ENCODE measurements at regions not wholly inside any gene's neighbourhood (a gene's known extent, or its start where the extent isn't known, plus 50 kb on each side); places are given as distances from the start of the nearest gene placed in this dataset.

DNA sequence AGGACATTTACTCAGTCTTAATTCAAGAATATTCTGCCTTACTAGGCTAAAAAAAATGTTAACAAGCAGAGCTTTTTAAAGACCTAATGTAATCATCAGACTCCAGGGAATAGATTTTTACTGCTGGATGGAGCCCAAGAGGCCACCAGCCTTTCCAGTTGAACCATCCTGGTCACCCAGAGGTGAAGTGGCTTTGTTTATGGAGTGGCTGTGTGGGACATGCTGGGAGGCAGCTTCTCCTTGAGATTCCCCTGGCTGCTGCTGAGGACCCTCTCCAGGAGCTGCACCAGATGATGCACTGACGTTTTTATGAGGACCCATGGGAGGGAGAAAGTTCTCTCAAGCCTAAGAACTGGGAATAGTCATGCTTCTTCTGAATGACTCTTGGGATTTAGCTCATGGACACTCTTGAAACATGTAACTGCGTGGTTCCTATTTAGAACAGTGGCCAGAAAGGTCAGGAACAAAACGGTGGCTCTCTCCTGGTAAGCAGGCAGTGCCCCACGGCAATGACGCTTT lies 205.9 kb upstream of the MIR17HG start:
- H3F3A ChIP-seq (ENCODE audit: control insufficient read depth, insufficient read depth): no peaks in the 10 kb centered on the region
- no peaks in the 10 kb centered on the region for H3K4me1 ChIP-seq (ENCODE audit: control insufficient read depth, low read length)
- H3K36me3 ChIP-seq (ENCODE audit: control insufficient read depth, low read length): no peaks in the 10 kb centered on the region
- H3K9me2 ChIP-seq (replicated peaks; ENCODE audit: control insufficient read depth, low read length): no peaks in the 10 kb centered on the region
- no peak overlapping the region for H3K27ac ChIP-seq (ENCODE audit: low read depth, low read length)
- no peak overlapping the region for H3K4me3 ChIP-seq (ENCODE audit: low read length)
- H4K20me1 ChIP-seq (ENCODE audit: control insufficient read depth, insufficient read depth, low read depth, low read length): no peaks in the 10 kb centered on the region
- no peaks in the 10 kb centered on the region for H3K79me2 ChIP-seq (ENCODE audit: control insufficient read depth, low read length)
- no peak for TF ChIP-seq EZH2phosphoT487 (IDR thresholded peaks at IDR 0.05; ENCODE audit: borderline replicate concordance, low read length)
- TF ChIP-seq, protein P1, sequence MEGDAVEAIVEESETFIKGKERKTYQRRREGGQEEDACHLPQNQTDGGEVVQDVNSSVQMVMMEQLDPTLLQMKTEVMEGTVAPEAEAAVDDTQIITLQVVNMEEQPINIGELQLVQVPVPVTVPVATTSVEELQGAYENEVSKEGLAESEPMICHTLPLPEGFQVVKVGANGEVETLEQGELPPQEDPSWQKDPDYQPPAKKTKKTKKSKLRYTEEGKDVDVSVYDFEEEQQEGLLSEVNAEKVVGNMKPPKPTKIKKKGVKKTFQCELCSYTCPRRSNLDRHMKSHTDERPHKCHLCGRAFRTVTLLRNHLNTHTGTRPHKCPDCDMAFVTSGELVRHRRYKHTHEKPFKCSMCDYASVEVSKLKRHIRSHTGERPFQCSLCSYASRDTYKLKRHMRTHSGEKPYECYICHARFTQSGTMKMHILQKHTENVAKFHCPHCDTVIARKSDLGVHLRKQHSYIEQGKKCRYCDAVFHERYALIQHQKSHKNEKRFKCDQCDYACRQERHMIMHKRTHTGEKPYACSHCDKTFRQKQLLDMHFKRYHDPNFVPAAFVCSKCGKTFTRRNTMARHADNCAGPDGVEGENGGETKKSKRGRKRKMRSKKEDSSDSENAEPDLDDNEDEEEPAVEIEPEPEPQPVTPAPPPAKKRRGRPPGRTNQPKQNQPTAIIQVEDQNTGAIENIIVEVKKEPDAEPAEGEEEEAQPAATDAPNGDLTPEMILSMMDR (IDR thresholded peaks at IDR 0.05; ENCODE audit: low read depth, low read length, poor library complexity, severe bottlenecking): no peak
- no peak overlapping the region for H3K4me2 ChIP-seq (ENCODE audit: low read length)
- H3K27me3 ChIP-seq (ENCODE audit: control insufficient read depth, low read length): no peaks in the 10 kb centered on the region
- H3K9me3 ChIP-seq (ENCODE audit: control insufficient read depth, insufficient read depth, low read length): no peaks in the 10 kb centered on the region

DNA sequence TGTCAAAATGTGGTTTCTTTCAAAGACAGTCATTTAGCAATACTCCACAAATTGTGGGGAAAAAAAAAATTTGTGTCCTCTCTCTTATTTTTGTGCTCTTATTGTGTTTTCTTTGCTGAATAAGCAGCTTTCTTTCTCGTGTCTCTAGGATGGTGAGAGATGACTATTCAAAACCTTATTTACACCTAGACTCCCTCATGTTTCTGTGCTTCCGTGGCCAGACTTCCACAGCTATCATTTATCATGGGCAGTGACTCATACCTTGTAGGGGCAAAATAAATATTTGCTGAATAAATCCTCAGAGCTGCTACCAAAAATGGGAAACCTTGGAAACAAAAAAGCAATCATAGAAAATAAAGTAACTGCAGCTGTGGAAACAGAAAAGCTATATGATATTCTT lies 204.9 kb upstream of the MIR17HG start:
- H3K27ac ChIP-seq (ENCODE audit: low read depth, low read length): no peak overlapping the region
- no peaks in the 10 kb centered on the region for H3K36me3 ChIP-seq (ENCODE audit: control insufficient read depth, low read length)
- H3K9me3 ChIP-seq (ENCODE audit: control insufficient read depth, insufficient read depth, low read length): no peaks in the 10 kb centered on the region
- H3K4me3 ChIP-seq (ENCODE audit: low read length): no peak overlapping the region
- H3K79me2 ChIP-seq (ENCODE audit: control insufficient read depth, low read length): no peaks in the 10 kb centered on the region
- H3K27me3 ChIP-seq (ENCODE audit: control insufficient read depth, low read length): no peaks in the 10 kb centered on the region
- H4K20me1 ChIP-seq (ENCODE audit: control insufficient read depth, insufficient read depth, low read depth, low read length): no peaks in the 10 kb centered on the region
- no peak overlapping the region for H3K4me2 ChIP-seq (ENCODE audit: low read length)
- no peaks in the 10 kb centered on the region for H3K4me1 ChIP-seq (ENCODE audit: control insufficient read depth, low read length)
- no peak for TF ChIP-seq EZH2phosphoT487 (IDR thresholded peaks at IDR 0.05; ENCODE audit: borderline replicate concordance, low read length)
- TF ChIP-seq, protein P1 (IDR thresholded peaks at IDR 0.05; ENCODE audit: low read depth, low read length, poor library complexity, severe bottlenecking): no peak
- H3K9me2 ChIP-seq (replicated peaks; ENCODE audit: control insufficient read depth, low read length): no peaks in the 10 kb centered on the region
- no peaks in the 10 kb centered on the region for H3F3A ChIP-seq (ENCODE audit: control insufficient read depth, insufficient read depth)

DNA sequence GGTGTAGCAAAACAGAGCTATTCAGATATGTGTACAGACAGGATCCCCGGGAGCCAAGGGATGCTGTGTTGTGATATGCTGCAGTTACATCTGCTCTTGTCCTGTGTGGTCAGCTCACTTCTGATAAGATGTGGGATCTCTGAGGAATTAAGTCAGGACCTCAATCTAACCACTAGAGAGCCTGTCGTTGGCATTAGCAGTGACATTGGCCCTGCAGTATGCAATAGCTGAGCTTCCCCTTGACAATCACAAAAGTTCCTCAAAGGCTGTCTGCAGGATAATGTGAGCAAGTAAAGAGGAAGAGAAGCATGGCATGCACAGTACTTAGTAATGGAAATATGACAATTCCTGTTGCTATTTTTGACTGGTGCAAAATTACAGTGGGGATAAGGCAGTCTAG lies 203.4 kb upstream of the MIR17HG start:
- Histone ChIP-seq H3K27ac (ENCODE audit: low read depth, low read length) (no peak overlapping the region), H3K4me2 (ENCODE audit: low read length) (no peak overlapping the region)

More for the DNA sequence above, 203.4 kb upstream of the MIR17HG start:
- no peaks in the 10 kb centered on the region for H3K79me2 ChIP-seq (ENCODE audit: control insufficient read depth, low read length)
- H3K9me2 ChIP-seq (replicated peaks; ENCODE audit: control insufficient read depth, low read length): no peaks in the 10 kb centered on the region
- no peaks in the 10 kb centered on the region for H3K36me3 ChIP-seq (ENCODE audit: control insufficient read depth, low read length)
- TF ChIP-seq, protein P1 (IDR thresholded peaks at IDR 0.05; ENCODE audit: low read depth, low read length, poor library complexity, severe bottlenecking): no peak
- TF ChIP-seq EZH2phosphoT487 (IDR thresholded peaks at IDR 0.05; ENCODE audit: borderline replicate concordance, low read length): no peak
- H3K4me3 ChIP-seq (ENCODE audit: low read length): no peak overlapping the region
- H3F3A ChIP-seq (ENCODE audit: control insufficient read depth, insufficient read depth): no peaks in the 10 kb centered on the region
- H3K27me3 ChIP-seq (ENCODE audit: control insufficient read depth, low read length): no peaks in the 10 kb centered on the region
- no peaks in the 10 kb centered on the region for H3K4me1 ChIP-seq (ENCODE audit: control insufficient read depth, low read length)
- H3K9me3 ChIP-seq (ENCODE audit: control insufficient read depth, insufficient read depth, low read length): no peaks in the 10 kb centered on the region
- H4K20me1 ChIP-seq (ENCODE audit: control insufficient read depth, insufficient read depth, low read depth, low read length): no peaks in the 10 kb centered on the region
